ENCODE measurements at regions not wholly inside any gene's neighbourhood (a gene's known extent, or its start where the extent isn't known, plus 50 kb on each side); places are given as distances from the start of the nearest gene placed in this dataset.

- no peaks in the 10 kb centered on the region for H3K27me3 ChIP-seq
- intact Hi-C loops (cut with DNase I): no loop called here
- WGBS (ENCODE audit: insufficient coverage, low coverage, low lambda C conversion rate, missing lambda C conversion rate): 65% methylated on average over 3 of the region's 8 CpGs
- H3K4me1 ChIP-seq: no peaks in the 10 kb centered on the region
- H3K36me3 ChIP-seq: no peaks in the 10 kb centered on the region
- H3K9me3 ChIP-seq: no peaks in the 10 kb centered on the region
- no peak overlapping the region for H3K27ac ChIP-seq
- DNase-seq: no peak
- TF ChIP-seq POLR2A (IDR thresholded peaks at IDR 0.05) (no peak), CTCF (IDR thresholded peaks at IDR 0.05) (no peak)
- ATAC-seq: no peak
- no peak overlapping the region for H3K4me3 ChIP-seq
Observed at GRCh38 chr6:1498491-1499113, 109.2 kb downstream of the FOXF2 start.

DNA sequence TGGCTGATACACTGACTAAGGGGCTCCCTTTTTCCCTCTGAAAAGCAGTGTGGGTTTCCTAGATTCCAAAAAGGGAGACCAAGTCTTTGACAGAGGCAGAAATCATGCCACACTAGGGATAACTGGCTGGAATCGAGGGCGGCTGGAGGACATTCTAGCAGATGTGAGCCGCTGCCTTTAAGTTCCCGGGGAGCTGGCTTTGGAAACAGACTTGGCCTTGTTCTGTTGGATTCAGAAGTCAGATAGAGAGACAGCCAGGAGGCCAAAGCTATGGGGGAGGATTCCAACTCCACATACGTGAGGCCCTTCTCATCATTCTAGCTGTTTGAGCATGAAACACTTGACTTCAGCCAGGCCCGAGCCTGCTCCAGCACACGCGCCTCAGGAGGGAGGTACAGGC lies 109.9 kb upstream of the FOXC1 start:
- Histone ChIP-seq H3K9me3 (no peaks in the 10 kb centered on the region), H3K4me3 (no peak overlapping the region), H3K27ac (no peak overlapping the region), H3K36me3 (no peaks in the 10 kb centered on the region), H3K4me1 (no peaks in the 10 kb centered on the region), H3K27me3 (no peaks in the 10 kb centered on the region)
- 77% methylated on average over 5 of the region's 8 CpGs for WGBS (ENCODE audit: insufficient coverage, low coverage, low lambda C conversion rate, missing lambda C conversion rate)
- intact Hi-C loops (cut with DNase I): no loop called here
- TF ChIP-seq POLR2A (IDR thresholded peaks at IDR 0.05) (no peak), CTCF (IDR thresholded peaks at IDR 0.05) (no peak)
- ATAC-seq: no peak
- DNase-seq: no peak

DNA sequence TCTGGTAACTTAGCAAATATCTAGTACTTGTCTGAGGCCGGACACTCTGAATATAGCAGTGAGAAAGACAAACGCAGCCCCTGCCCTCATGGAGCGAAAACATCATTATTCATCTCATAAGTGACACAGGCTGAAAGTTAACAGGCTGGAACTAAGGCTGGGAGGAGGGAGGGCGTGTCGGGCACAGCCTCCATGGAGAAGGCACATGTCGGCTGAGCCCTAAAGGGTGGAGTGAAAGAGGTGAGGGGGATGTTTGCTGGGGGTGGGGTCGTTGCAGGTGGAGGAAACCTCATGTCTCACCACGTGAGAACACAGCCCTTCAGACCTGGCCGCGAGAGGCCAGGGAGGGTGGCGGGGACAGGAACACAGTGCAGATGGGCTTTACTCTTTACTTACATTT lies 108.8 kb upstream of the FOXC1 start:
- Histone ChIP-seq H3K9me3 (no peaks in the 10 kb centered on the region), H3K27ac (no peak overlapping the region), H3K4me1 (no peaks in the 10 kb centered on the region), H3K27me3 (no peaks in the 10 kb centered on the region), H3K36me3 (no peaks in the 10 kb centered on the region), H3K4me3 (no peak overlapping the region)
- intact Hi-C loops (cut with DNase I): no loop called here
- ATAC-seq (no peak), DNase-seq (no peak)
- 62% methylated on average over 11 of the region's 11 CpGs for WGBS (ENCODE audit: insufficient coverage, low coverage, low lambda C conversion rate, missing lambda C conversion rate)
- no peak for TF ChIP-seq CTCF (IDR thresholded peaks at IDR 0.05)
- TF ChIP-seq POLR2A (IDR thresholded peaks at IDR 0.05): no peak

GRCh38 chr6:1502041-1502440 lies 107.7 kb upstream of the FOXC1 start:
- Histone ChIP-seq H3K27ac (no peak overlapping the region), H3K9me3 (no peaks in the 10 kb centered on the region), H3K4me1 (no peaks in the 10 kb centered on the region), H3K27me3 (no peaks in the 10 kb centered on the region), H3K36me3 (no peaks in the 10 kb centered on the region), H3K4me3 (no peak overlapping the region)
- TF ChIP-seq POLR2A (IDR thresholded peaks at IDR 0.05) (no peak), CTCF (IDR thresholded peaks at IDR 0.05) (no peak)
- ATAC-seq: no peak
- intact Hi-C loops (cut with DNase I): no loop called here
- WGBS (ENCODE audit: insufficient coverage, low coverage, low lambda C conversion rate, missing lambda C conversion rate): 65% methylated on average over 7 of the region's 7 CpGs
- DNase-seq: no peak

DNA sequence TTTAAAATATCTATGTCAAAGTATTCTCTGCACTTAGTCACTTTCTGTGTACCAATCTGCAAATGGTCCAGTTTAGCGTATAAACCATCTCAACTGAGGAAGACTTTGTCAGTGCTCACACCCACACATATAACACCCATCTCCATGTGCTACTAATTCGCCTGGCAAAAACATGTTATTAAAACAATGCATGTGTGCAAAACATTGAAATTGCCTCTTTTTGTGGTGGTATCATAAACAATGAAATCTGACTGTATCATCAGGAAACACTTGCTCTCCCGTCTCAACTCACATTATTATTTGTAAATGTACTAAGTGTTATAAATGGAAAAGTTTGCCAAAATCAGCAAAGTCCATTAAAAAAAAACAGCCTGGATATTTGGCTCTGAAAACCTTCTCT lies 105.9 kb upstream of the FOXC1 start:
- Histone ChIP-seq H3K36me3 (no peaks in the 10 kb centered on the region), H3K27ac (no peak overlapping the region), H3K9me3 (no peaks in the 10 kb centered on the region), H3K27me3 (no peaks in the 10 kb centered on the region), H3K4me3 (no peak overlapping the region), H3K4me1 (no peaks in the 10 kb centered on the region)
- 35% methylated on average over 3 of the region's 3 CpGs for WGBS (ENCODE audit: insufficient coverage, low coverage, low lambda C conversion rate, missing lambda C conversion rate)
- no peak for TF ChIP-seq POLR2A (IDR thresholded peaks at IDR 0.05)
- TF ChIP-seq CTCF (IDR thresholded peaks at IDR 0.05): no peak
- ATAC-seq (no peak), DNase-seq (no peak)
- intact Hi-C loops (cut with DNase I): no loop called here
